ENCODE measurements at regions not wholly inside any gene's neighbourhood (a gene's known extent, or its start where the extent isn't known, plus 50 kb on each side); places are given as distances from the start of the nearest gene placed in this dataset.

GRCh38 chr12:19643635-19644034 is 204.3 kb downstream of the AEBP2 start:
- TF ChIP-seq CTCF (IDR thresholded peaks at IDR 0.05) (peak in 3 of 4 experiments; percentile 13 to 41 (median 14)), POLR2A (IDR thresholded peaks at IDR 0.05) (no peak)

Measured in sigmoid colon (tissue), 3 donors.